GM23248 (cell line): ENCODE measurements at regions not wholly inside any gene's neighbourhood (a gene's known extent, or its start where the extent isn't known, plus 50 kb on each side); places are given as distances from the start of the nearest gene placed in this dataset.

Source experiments
- EZH2 ChIP-seq: fragments of 200-600 bp; sonication (generic); IDR thresholded peaks from 2 replicates; pipeline ENCODE4 v1.6.1; 2018; ENCODE audit warnings: antibody characterized with exemption, mild to moderate bottlenecking; ENCODE audit not compliant: insufficient read depth, poor library complexity, severe bottlenecking
- EZH2phosphoT487 ChIP-seq: fragments of 200-600 bp; sonication (generic); IDR thresholded peaks from 2 replicates; pipeline ENCODE4 v1.6.1; 2018; ENCODE audit warnings: antibody characterized with exemption, moderate library complexity, mild to moderate bottlenecking, low read depth; ENCODE audit not compliant: insufficient read depth

GRCh38 chr20:19921284-19921793 lies 95.8 kb upstream of the NAA20 start:
- no peak for TF ChIP-seq EZH2phosphoT487
- TF ChIP-seq EZH2: no peak
